ENCODE measurements at regions not wholly inside any gene's neighbourhood (a gene's known extent, or its start where the extent isn't known, plus 50 kb on each side); places are given as distances from the start of the nearest gene placed in this dataset.

- no peak overlapping the region for H3K4me3 ChIP-seq (ENCODE audit: low read depth, low read length)
- in situ Hi-C loops (cut with HindIII; ENCODE audit: low sequenced_read_pairs), result no loop called here
- TF ChIP-seq CTCF (IDR thresholded peaks at IDR 0.05; ENCODE audit: low read depth, low read length, missing control alignments), result peak; percentile 82
- peak; percentile 69 for DNase-seq (ENCODE audit: low read depth)
Observed at GRCh38 chr6:2353412-2354137, 108.2 kb upstream of the GMDS start.

GRCh38 chr6:2351807-2352431 lies 106.5 kb upstream of the GMDS start:
- in situ Hi-C loops (cut with HindIII; ENCODE audit: low sequenced_read_pairs), result no loop called here
- DNase-seq (ENCODE audit: low read depth), result no peak
- no peak overlapping the region for H3K4me3 ChIP-seq (ENCODE audit: low read depth, low read length)
- no peak for TF ChIP-seq CTCF (IDR thresholded peaks at IDR 0.05; ENCODE audit: low read depth, low read length, missing control alignments)

- in situ Hi-C loops (cut with HindIII; ENCODE audit: low sequenced_read_pairs), result no loop called here
- H3K4me3 ChIP-seq (ENCODE audit: low read depth, low read length), result no peak overlapping the region
- no peak for TF ChIP-seq CTCF (IDR thresholded peaks at IDR 0.05; ENCODE audit: low read depth, low read length, missing control alignments)
- no peak for DNase-seq (ENCODE audit: low read depth)
Observed at GRCh38 chr6:2351090-2351489, 105.7 kb upstream of the GMDS start.

GRCh38 chr6:2346078-2346477 lies 100.7 kb upstream of the GMDS start:
- DNase-seq (ENCODE audit: low read depth), result no peak
- no peak overlapping the region for H3K4me3 ChIP-seq (ENCODE audit: low read depth, low read length)
- in situ Hi-C loops (cut with HindIII; ENCODE audit: low sequenced_read_pairs), result no loop called here
- TF ChIP-seq CTCF (IDR thresholded peaks at IDR 0.05; ENCODE audit: low read depth, low read length, missing control alignments), result no peak

- in situ Hi-C loops (cut with HindIII; ENCODE audit: low sequenced_read_pairs), result no loop called here
- no peak for DNase-seq (ENCODE audit: low read depth)
- no peak overlapping the region for H3K4me3 ChIP-seq (ENCODE audit: low read depth, low read length)
- no peak for TF ChIP-seq CTCF (IDR thresholded peaks at IDR 0.05; ENCODE audit: low read depth, low read length, missing control alignments)
Observed at GRCh38 chr6:2344319-2344905, 99.0 kb upstream of the GMDS start.

- in situ Hi-C loops (cut with HindIII; ENCODE audit: low sequenced_read_pairs), result no loop called here
- TF ChIP-seq CTCF (IDR thresholded peaks at IDR 0.05; ENCODE audit: low read depth, low read length, missing control alignments), result no peak
- DNase-seq (ENCODE audit: low read depth), result no peak
- H3K4me3 ChIP-seq (ENCODE audit: low read depth, low read length), result no peak overlapping the region
Observed at GRCh38 chr6:2327591-2327990, 82.2 kb upstream of the GMDS start.

Measured in astrocyte of the cerebellum (primary cell).